Panc1 (cell line): ENCODE measurements at regions not wholly inside any gene's neighbourhood (a gene's known extent, or its start where the extent isn't known, plus 50 kb on each side); places are given as distances from the start of the nearest gene placed in this dataset.

Experiments used
- POLR2AphosphoS5 ChIP-seq: IDR thresholded peaks from 2 replicates; pipeline ENCODE4 v1.6.1; 2012; ENCODE audit warnings: mild to moderate bottlenecking, low read depth, low read length, moderate library complexity
- SIN3A ChIP-seq: IDR thresholded peaks from 2 replicates; pipeline ENCODE4 v1.6.1; 2012; ENCODE audit warnings: low read depth, mild to moderate bottlenecking, low read length, moderate library complexity, borderline replicate concordance; ENCODE audit not compliant: insufficient read depth
- TF ChIP-seq, protein P1 (sequence below): fragments of 450-650 bp; IDR thresholded peaks from 2 replicates; pipeline ENCODE4 v1.5.1; 2017; ENCODE audit warnings: mild to moderate bottlenecking
- TF ChIP-seq, protein P2 (sequence below), 2 experiments: IDR thresholded peaks; 2 replicates each; pipeline ENCODE4 v1.6.1; 2011 to 2012; ENCODE audit warnings: low read depth in 2 of 2, control low read depth in 1 of 2, low read length in 1 of 2, mild to moderate bottlenecking in 1 of 2, moderate library complexity in 1 of 2; ENCODE audit not compliant: insufficient read depth in 1 of 2

DNA sequence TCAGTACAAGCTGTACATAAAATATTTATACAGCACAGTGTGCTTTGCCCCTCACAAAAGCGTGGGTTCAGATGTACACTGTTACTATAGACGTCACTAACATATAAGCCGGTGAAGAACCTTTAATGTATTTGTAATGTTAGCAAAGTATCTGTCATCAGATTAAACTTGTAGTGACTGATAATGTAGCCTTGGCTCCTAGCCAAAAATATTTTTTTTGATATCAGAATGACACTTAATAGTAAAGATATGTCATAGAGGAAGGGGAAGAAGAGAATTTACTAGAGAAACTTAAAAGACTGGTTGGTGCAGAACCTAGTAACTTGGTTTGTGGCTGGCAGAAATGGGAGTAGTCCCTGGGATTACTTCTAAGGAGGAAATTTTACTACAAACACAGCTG, 258.7 kb upstream of the DMRT1 start:
- TF ChIP-seq, protein P1, sequence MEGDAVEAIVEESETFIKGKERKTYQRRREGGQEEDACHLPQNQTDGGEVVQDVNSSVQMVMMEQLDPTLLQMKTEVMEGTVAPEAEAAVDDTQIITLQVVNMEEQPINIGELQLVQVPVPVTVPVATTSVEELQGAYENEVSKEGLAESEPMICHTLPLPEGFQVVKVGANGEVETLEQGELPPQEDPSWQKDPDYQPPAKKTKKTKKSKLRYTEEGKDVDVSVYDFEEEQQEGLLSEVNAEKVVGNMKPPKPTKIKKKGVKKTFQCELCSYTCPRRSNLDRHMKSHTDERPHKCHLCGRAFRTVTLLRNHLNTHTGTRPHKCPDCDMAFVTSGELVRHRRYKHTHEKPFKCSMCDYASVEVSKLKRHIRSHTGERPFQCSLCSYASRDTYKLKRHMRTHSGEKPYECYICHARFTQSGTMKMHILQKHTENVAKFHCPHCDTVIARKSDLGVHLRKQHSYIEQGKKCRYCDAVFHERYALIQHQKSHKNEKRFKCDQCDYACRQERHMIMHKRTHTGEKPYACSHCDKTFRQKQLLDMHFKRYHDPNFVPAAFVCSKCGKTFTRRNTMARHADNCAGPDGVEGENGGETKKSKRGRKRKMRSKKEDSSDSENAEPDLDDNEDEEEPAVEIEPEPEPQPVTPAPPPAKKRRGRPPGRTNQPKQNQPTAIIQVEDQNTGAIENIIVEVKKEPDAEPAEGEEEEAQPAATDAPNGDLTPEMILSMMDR = no peak
- TF ChIP-seq POLR2AphosphoS5 = no peak
- TF ChIP-seq, protein P2, sequence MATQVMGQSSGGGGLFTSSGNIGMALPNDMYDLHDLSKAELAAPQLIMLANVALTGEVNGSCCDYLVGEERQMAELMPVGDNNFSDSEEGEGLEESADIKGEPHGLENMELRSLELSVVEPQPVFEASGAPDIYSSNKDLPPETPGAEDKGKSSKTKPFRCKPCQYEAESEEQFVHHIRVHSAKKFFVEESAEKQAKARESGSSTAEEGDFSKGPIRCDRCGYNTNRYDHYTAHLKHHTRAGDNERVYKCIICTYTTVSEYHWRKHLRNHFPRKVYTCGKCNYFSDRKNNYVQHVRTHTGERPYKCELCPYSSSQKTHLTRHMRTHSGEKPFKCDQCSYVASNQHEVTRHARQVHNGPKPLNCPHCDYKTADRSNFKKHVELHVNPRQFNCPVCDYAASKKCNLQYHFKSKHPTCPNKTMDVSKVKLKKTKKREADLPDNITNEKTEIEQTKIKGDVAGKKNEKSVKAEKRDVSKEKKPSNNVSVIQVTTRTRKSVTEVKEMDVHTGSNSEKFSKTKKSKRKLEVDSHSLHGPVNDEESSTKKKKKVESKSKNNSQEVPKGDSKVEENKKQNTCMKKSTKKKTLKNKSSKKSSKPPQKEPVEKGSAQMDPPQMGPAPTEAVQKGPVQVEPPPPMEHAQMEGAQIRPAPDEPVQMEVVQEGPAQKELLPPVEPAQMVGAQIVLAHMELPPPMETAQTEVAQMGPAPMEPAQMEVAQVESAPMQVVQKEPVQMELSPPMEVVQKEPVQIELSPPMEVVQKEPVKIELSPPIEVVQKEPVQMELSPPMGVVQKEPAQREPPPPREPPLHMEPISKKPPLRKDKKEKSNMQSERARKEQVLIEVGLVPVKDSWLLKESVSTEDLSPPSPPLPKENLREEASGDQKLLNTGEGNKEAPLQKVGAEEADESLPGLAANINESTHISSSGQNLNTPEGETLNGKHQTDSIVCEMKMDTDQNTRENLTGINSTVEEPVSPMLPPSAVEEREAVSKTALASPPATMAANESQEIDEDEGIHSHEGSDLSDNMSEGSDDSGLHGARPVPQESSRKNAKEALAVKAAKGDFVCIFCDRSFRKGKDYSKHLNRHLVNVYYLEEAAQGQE (IDR thresholded peaks at IDR 0.05; ENCODE audit: insufficient read depth in 1 of 2, low read depth in 2 of 2, low read length in 1 of 2) = no peak
- no peak for TF ChIP-seq SIN3A
